ENCODE measurements at regions not wholly inside any gene's neighbourhood (a gene's known extent, or its start where the extent isn't known, plus 50 kb on each side); places are given as distances from the start of the nearest gene placed in this dataset.
"Not testable (repeated sequence)": the region's sequence is repeated elsewhere in the genome, so short reads cannot be mapped to it uniquely, and the experiment has no call there.

DNA sequence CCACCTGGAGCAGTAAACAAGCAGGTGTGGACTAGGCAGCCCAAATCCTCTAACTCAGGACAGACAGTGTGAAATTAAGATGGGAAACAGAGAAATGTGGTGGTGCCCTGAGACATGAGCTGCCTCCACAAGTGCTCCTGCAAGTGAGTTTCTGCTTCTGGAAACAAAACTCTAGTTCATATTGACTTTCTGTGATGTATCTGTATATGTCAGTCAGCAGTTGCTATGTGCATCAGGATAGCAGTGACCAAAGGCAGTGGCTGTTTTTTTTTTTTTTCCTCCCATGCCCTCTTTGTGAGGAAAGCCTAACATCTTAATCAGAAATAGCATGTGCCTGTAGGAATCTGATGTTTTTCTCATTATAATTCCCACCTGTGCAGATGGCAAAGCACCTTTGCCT, 318.4 kb upstream of the SEMA6A start:
- DNase-seq (ENCODE audit: insufficient read length, low spot score) (no peak), FAIRE-seq (no peak)
- no peak for TF ChIP-seq TAF1 (IDR thresholded peaks at IDR 0.05; ENCODE audit: low read depth, low read length)
- TF ChIP-seq POLR2A (IDR thresholded peaks at IDR 0.05; ENCODE audit: low read depth, low read length) = no peak
- no peak for TF ChIP-seq POU2F2 (IDR thresholded peaks at IDR 0.05; ENCODE audit: low read depth, low read length)
- no peak for TF ChIP-seq PAX5 (IDR thresholded peaks at IDR 0.05; ENCODE audit: insufficient read depth, low read length, severe bottlenecking)
- TF ChIP-seq POLR2AphosphoS5 (IDR thresholded peaks at IDR 0.05; ENCODE audit: low read depth, low read length) = no peak
- no peak for TF ChIP-seq SPI1 (IDR thresholded peaks at IDR 0.05; ENCODE audit: low read depth, low read length)

DNA sequence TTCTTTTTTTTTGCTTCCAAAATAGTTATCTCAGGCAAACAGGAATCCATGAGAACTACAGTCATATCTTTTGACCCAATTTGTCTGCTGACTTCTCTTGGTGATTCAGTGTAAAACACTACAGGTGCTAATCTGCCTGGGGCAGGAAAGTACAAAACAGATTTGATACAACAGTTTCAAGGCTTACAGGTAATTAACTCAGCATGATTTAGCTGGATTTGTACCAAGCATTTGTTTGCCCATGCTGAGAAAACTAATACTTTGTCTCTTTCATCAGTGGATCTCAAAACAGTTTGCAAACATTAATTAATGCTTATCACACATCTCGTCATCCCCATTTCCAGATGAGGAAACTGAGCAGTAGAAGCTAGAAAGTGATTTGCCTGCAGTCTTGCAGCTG, 312.5 kb upstream of the SEMA6A start:
- no peak for FAIRE-seq
- TF ChIP-seq TAF1 (IDR thresholded peaks at IDR 0.05; ENCODE audit: low read depth, low read length) (no peak), SPI1 (IDR thresholded peaks at IDR 0.05; ENCODE audit: low read depth, low read length) (no peak), POLR2AphosphoS5 (IDR thresholded peaks at IDR 0.05; ENCODE audit: low read depth, low read length) (no peak), POLR2A (IDR thresholded peaks at IDR 0.05; ENCODE audit: low read depth, low read length) (no peak), PAX5 (IDR thresholded peaks at IDR 0.05; ENCODE audit: insufficient read depth, low read length, severe bottlenecking) (no peak), POU2F2 (IDR thresholded peaks at IDR 0.05; ENCODE audit: low read depth, low read length) (no peak)
- DNase-seq (ENCODE audit: insufficient read length, low spot score) = no peak

DNA sequence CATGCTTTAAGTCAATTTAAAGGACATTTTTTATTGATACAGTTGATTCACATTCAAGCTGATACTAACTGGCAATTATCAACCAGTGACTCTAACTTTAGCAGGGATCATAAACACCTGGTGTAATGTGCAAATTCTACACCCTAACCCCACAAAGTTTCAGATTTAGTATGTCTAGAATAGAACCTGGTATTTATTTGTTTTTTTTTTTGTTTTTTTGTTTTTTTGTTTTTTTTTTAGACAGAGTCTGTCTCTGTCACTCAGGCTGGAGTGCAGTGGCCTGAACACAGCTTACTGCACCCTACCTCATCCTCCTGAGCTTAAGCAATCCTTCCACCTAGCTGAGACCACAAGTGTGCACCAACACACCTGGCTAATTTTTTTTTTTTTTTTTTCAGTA, 311.2 kb upstream of the SEMA6A start:
- DNase-seq (ENCODE audit: insufficient read length, low spot score) (no peak), FAIRE-seq (no peak)
- TF ChIP-seq TAF1 (IDR thresholded peaks at IDR 0.05; ENCODE audit: low read depth, low read length) (no peak), SPI1 (IDR thresholded peaks at IDR 0.05; ENCODE audit: low read depth, low read length) (no peak), POU2F2 (IDR thresholded peaks at IDR 0.05; ENCODE audit: low read depth, low read length) (no peak), PAX5 (IDR thresholded peaks at IDR 0.05; ENCODE audit: insufficient read depth, low read length, severe bottlenecking) (no peak), POLR2AphosphoS5 (IDR thresholded peaks at IDR 0.05; ENCODE audit: low read depth, low read length) (no peak), POLR2A (IDR thresholded peaks at IDR 0.05; ENCODE audit: low read depth, low read length) (no peak)

DNA sequence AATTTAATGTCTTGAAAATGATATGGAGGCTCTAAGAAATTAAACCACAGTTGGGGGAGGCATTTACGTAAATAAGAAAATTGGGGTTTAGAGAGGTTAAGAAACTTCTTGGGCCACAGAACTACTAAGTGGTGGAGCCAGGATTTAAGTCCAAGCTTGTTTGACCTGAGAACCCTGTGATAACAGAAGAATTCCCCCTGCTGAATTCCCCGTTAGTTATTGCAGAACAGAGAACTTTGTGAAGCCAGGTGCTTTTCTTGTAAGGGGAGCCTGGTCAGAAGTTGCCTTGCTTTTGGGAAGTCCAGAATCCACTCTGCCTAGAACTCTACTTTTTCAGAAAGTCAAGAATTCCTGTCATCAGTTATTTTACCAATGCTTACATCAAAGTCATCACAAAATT, 309.3 kb upstream of the SEMA6A start:
- DNase-seq (ENCODE audit: insufficient read length, low spot score) (no peak), FAIRE-seq (no peak)
- TF ChIP-seq TAF1 (IDR thresholded peaks at IDR 0.05; ENCODE audit: low read depth, low read length) (no peak), SPI1 (IDR thresholded peaks at IDR 0.05; ENCODE audit: low read depth, low read length) (peak; percentile 57)

DNA sequence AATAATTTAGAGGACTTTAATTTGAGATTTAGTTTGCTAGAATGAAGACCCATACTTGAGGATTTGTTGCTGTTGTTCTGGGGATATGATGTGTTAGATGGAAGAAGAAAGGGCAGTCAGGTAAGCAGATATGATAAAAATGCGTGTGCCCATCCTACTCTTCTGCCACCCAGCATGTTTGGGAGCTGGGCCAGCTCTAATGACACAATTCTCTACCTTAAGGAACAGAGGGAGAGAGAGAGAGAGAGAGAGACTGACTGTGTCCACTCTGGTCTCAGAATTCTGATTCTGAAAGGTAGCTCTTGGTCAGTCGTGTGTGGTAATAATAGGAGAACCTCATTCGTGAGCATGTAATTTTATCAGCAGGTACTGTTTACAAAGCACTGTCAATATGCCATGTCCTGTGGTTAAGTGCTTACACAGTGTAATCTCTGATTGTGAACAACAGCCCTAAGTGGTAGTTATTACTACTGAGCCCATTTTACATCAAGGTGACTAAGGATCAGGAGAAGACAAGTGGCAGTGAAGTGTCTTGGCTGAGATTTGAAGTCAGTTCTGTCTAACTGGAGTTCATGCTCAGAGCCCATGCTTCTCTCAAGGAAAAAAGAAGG, 307.4 kb upstream of the SEMA6A start:
- no peak for FAIRE-seq
- TF ChIP-seq POLR2A (IDR thresholded peaks at IDR 0.05; ENCODE audit: low read depth, low read length) = no peak
- no peak for TF ChIP-seq SPI1 (IDR thresholded peaks at IDR 0.05; ENCODE audit: low read depth, low read length)
- DNase-seq (ENCODE audit: insufficient read length, low spot score) = no peak

DNA sequence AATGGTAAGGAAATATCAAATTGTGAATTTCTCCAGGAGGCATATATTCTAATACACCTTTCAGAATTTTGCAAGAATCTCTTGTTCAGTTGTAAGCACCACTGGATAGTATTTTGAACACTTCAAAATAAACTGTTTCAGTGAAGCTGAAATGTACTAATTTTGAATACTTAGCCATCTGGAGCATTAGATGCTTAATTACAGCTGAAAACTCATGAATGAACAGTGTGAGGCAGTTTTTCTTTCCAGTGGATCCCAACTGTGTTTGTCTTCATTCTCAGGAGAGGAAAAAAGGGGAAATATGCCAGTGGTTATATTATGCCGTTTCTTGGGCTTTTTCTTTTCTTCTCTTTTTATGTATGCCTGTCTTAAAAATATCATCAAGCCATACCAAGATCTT, 306.0 kb upstream of the SEMA6A start:
- FAIRE-seq (no peak), DNase-seq (ENCODE audit: insufficient read length, low spot score) (no peak)
- TF ChIP-seq TAF1 (IDR thresholded peaks at IDR 0.05; ENCODE audit: low read depth, low read length) (no peak), POLR2AphosphoS5 (IDR thresholded peaks at IDR 0.05; ENCODE audit: low read depth, low read length) (no peak), PAX5 (IDR thresholded peaks at IDR 0.05; ENCODE audit: insufficient read depth, low read length, severe bottlenecking) (no peak), POLR2A (IDR thresholded peaks at IDR 0.05; ENCODE audit: low read depth, low read length) (no peak), POU2F2 (IDR thresholded peaks at IDR 0.05; ENCODE audit: low read depth, low read length) (no peak), SPI1 (IDR thresholded peaks at IDR 0.05; ENCODE audit: low read depth, low read length) (no peak)

DNA sequence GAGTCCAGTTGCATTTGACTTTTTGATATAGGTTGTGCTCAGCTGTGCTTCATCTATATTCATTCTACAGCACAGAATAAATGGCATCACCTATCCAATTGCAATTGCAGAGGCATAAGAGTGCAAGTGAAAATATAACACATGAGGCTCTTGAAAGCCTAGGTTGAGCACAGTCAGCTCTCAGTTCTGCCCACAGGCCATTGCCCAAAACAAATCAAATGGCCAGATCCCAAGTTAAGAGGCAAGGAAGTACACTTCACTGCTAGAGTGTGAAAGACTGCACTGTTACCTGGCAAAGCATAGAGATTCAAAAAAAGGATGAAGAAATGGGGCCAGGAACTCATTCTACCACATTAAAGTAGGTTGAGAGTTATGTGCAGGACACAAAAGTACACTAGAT, 305.5 kb upstream of the SEMA6A start:
- TF ChIP-seq POU2F2 (IDR thresholded peaks at IDR 0.05; ENCODE audit: low read depth, low read length) (no peak), PAX5 (IDR thresholded peaks at IDR 0.05; ENCODE audit: insufficient read depth, low read length, severe bottlenecking) (no peak), TAF1 (IDR thresholded peaks at IDR 0.05; ENCODE audit: low read depth, low read length) (no peak), POLR2AphosphoS5 (IDR thresholded peaks at IDR 0.05; ENCODE audit: low read depth, low read length) (no peak), POLR2A (IDR thresholded peaks at IDR 0.05; ENCODE audit: low read depth, low read length) (no peak), SPI1 (IDR thresholded peaks at IDR 0.05; ENCODE audit: low read depth, low read length) (no peak)
- FAIRE-seq (no peak), DNase-seq (ENCODE audit: insufficient read length, low spot score) (no peak)

DNA sequence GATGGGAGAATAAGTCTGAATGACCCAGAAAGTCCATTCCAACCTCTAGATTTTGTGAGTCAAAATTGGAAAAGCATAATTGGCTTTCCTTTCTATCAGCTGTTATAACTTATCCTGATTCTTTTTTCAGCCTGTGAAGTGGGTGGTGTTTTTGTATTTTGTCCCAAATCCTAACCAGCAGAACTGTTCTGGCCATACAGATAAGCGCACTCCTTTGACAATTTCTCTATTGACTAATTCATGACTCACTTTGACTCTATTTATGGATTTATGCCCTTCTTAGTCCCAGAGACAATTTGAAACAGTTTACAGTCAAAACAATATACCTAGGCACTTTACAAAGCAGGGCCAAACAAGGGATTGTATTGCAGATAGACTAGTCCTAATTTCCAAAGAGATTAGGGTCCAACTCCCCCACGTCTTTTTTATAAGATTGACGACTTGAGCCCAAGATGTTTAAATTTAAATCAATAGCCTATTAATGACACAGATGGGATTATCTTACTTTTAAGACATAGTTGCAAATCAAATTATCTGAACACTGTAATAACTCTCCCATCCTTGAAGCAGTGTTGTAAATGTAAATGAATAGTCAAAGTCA, 301.7 kb upstream of the SEMA6A start:
- no peak for TF ChIP-seq POU2F2 (IDR thresholded peaks at IDR 0.05; ENCODE audit: low read depth, low read length)
- no peak for TF ChIP-seq SPI1 (IDR thresholded peaks at IDR 0.05; ENCODE audit: low read depth, low read length)
- TF ChIP-seq POLR2A (IDR thresholded peaks at IDR 0.05; ENCODE audit: low read depth, low read length) = no peak
- TF ChIP-seq PAX5 (IDR thresholded peaks at IDR 0.05; ENCODE audit: insufficient read depth, low read length, severe bottlenecking) = no peak
- TF ChIP-seq POLR2AphosphoS5 (IDR thresholded peaks at IDR 0.05; ENCODE audit: low read depth, low read length) = no peak
- TF ChIP-seq TAF1 (IDR thresholded peaks at IDR 0.05; ENCODE audit: low read depth, low read length) = no peak
- FAIRE-seq (no peak), DNase-seq (ENCODE audit: insufficient read length, low spot score) (no peak)

DNA sequence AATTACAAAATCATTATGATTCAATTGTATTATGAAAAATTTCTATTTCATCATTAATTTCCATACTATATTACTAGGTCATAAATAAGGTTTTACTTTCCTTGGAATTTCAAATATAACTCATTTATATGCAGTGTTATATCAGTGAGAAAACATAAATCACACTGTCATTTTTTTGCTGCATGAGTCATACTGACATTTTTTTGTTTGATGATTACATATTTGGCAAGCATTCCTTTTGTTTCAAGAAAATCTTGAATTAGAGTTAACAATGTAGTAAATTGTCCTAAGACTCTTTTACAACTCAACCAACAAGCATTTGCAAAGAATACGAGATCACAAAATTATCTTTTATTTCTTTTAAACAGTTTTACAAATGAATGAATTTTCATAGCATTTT, 298.4 kb upstream of the SEMA6A start:
- DNase-seq (ENCODE audit: insufficient read length, low spot score) = no peak
- no peak for FAIRE-seq
- TF ChIP-seq POLR2AphosphoS5 (IDR thresholded peaks at IDR 0.05; ENCODE audit: low read depth, low read length) = no peak
- no peak for TF ChIP-seq SPI1 (IDR thresholded peaks at IDR 0.05; ENCODE audit: low read depth, low read length)
- no peak for TF ChIP-seq TAF1 (IDR thresholded peaks at IDR 0.05; ENCODE audit: low read depth, low read length)
- TF ChIP-seq POU2F2 (IDR thresholded peaks at IDR 0.05; ENCODE audit: low read depth, low read length) = no peak
- no peak for TF ChIP-seq PAX5 (IDR thresholded peaks at IDR 0.05; ENCODE audit: insufficient read depth, low read length, severe bottlenecking)
- no peak for TF ChIP-seq POLR2A (IDR thresholded peaks at IDR 0.05; ENCODE audit: low read depth, low read length)

DNA sequence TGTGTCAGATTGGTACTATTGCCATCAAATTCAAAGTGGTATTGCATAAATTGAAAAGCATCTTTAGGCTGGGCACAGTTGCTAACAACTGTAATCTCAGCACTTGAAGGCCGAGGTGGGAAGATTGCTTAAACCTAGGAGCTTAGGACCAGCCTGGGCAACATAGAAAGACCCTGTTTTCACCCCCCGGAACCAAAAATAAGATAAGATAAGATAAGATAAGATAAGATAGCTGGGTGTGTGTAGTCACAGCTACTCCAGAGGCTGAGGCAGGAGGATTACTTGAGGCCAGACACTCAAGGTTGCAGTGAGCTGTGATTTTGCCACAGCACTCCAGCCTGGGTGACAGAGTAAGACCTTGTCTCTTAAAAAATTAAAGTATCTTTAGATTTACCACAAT, 297.9 kb upstream of the SEMA6A start:
- no peak for FAIRE-seq
- DNase-seq (ENCODE audit: insufficient read length, low spot score) = no peak
- TF ChIP-seq PAX5 (IDR thresholded peaks at IDR 0.05; ENCODE audit: insufficient read depth, low read length, severe bottlenecking) (no peak), SPI1 (IDR thresholded peaks at IDR 0.05; ENCODE audit: low read depth, low read length) (no peak), POLR2AphosphoS5 (IDR thresholded peaks at IDR 0.05; ENCODE audit: low read depth, low read length) (no peak), POLR2A (IDR thresholded peaks at IDR 0.05; ENCODE audit: low read depth, low read length) (no peak)

DNA sequence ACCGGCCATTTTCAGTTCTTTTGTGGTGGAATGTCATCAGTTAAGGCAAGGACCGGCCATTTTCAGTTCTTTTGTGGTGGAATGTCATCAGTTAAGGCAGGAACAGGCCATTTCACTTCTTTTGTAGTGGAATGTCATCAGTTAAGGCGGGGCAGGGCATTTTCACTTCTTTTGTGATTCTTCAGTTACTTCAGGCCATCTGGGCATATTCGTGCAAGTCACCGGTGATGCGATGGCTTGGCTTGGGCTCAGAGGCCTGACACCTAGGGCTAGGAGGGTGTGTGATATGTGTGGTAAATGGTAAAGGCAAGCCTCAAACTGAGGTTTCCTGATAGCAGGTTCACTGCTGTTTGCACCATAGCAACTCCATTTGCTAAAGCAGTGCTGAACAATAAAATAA, 293.2 kb upstream of the SEMA6A start:
- not testable (repeated sequence) for FAIRE-seq; DNase-seq (ENCODE audit: insufficient read length, low spot score)
